BLaER1 (cell line): ENCODE measurements at regions not wholly inside any gene's neighbourhood (a gene's known extent, or its start where the extent isn't known, plus 50 kb on each side); places are given as distances from the start of the nearest gene placed in this dataset.
A peak's percentile ranks its signal among the peaks of the same experiment; 100 is the strongest.

Source experiments
- H3K27ac ChIP-seq: shearing (Covaris generic); formaldehyde crosslinking; 2 replicates; pipeline ENCODE4 v1.8.1; 2022
- H3K27me3 ChIP-seq: shearing (Covaris generic); formaldehyde crosslinking; 2 replicates; pipeline ENCODE4 v1.8.1; 2022
- H3K36me3 ChIP-seq: shearing (Covaris generic); formaldehyde crosslinking; 2 replicates; pipeline ENCODE4 v1.8.1; 2022
- H3K4me1 ChIP-seq: shearing (Covaris generic); formaldehyde crosslinking; 2 replicates; pipeline ENCODE4 v1.8.1; 2022
- H3K4me2 ChIP-seq: shearing (Covaris generic); formaldehyde crosslinking; 2 replicates; pipeline ENCODE4 v1.8.1; 2022
- H3K4me3 ChIP-seq: shearing (Covaris generic); formaldehyde crosslinking; 2 replicates; pipeline ENCODE4 v1.8.1; 2022
- H3K9ac ChIP-seq: shearing (Covaris generic); formaldehyde crosslinking; 2 replicates; pipeline ENCODE4 v1.8.1; 2022
- H3K9me3 ChIP-seq: shearing (Covaris generic); formaldehyde crosslinking; 2 replicates; pipeline ENCODE4 v1.8.1; 2022
- H4K20me1 ChIP-seq: shearing (Covaris generic); formaldehyde crosslinking; 2 replicates; pipeline ENCODE4 v1.8.1; 2022
- Cebpa-rat ChIP-seq: shearing (Covaris generic); IDR thresholded peaks from 2 replicates; pipeline ENCODE4 v1.8.1; 2022

DNA sequence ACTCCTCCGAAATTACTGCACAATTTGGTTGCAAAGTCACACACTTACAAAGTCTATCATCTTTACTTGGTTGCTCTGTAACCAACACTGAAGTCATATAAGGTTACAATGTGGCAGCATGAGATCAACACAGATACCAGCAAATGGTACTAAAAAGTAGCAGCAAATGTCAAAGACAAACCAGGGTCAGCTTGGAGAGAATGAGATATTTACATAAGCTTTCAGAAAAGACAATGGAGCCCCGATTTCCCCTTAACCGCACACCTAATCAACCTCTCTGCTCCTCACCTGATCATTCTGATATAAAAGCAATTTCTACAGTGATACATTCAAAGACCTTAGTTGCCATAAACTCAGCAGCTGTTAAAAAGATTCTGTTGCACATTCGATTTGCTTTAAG, 76.4 kb upstream of the FOXN3 start:
- Histone ChIP-seq H3K27me3 (no peaks in the 10 kb centered on the region), H3K4me1 (peaks cover 38% of the 10 kb centered on the region), H3K4me2 (peak overlapping the region; percentile 67), H3K4me3 (no peak overlapping the region), H3K27ac (no peak overlapping the region), H3K36me3 (no peaks in the 10 kb centered on the region), H4K20me1 (peaks cover 35% of the 10 kb centered on the region), H3K9ac (no peak overlapping the region), H3K9me3 (0 out of 2 replicates have a peak, but pooled peaks cover 8% of the 10 kb centered on the region)
- no peak for TF ChIP-seq Cebpa-rat

DNA sequence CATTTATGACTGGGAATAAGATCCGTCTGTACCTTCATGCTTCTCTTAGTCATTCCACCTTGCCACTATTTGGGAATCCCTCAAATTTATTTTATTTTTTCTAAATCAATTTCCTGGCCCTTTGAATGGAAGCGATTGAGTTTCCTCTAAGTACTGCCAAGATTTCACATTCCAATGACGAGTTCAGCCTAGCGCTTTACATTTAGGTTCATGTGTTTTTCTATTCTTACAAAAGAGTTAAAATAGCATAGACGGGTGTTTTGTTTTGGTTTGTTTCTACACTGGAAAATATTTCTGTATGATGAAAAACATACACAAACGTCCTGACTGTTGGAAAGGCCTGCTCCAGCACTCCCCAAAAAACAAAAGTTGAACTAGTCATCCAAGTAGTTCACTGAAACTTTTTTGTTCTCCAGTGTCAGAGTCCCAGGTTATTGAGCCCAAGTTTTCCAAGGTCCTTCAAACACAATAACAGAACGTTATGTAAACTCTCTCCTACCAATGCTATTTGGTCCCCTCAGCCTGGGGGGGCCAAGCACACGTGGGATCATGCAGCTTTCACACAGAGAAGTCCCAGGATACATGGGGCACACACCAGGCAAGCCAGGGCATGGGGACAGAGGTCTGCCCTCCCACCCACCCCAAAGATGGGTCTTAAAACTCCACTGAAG, 74.8 kb upstream of the FOXN3 start:
- no peak overlapping the region for H3K27ac ChIP-seq
- no peak for TF ChIP-seq Cebpa-rat
- no peaks in the 10 kb centered on the region for H3K27me3 ChIP-seq
- H3K9ac ChIP-seq, result no peak overlapping the region
- H3K4me1 ChIP-seq, result peaks cover 38% of the 10 kb centered on the region
- no peak overlapping the region for H3K4me3 ChIP-seq
- no peaks in the 10 kb centered on the region for H3K36me3 ChIP-seq
- H4K20me1 ChIP-seq, result peaks cover 35% of the 10 kb centered on the region
- H3K4me2 ChIP-seq, result no peak overlapping the region
- H3K9me3 ChIP-seq, result no peaks in the 10 kb centered on the region

DNA sequence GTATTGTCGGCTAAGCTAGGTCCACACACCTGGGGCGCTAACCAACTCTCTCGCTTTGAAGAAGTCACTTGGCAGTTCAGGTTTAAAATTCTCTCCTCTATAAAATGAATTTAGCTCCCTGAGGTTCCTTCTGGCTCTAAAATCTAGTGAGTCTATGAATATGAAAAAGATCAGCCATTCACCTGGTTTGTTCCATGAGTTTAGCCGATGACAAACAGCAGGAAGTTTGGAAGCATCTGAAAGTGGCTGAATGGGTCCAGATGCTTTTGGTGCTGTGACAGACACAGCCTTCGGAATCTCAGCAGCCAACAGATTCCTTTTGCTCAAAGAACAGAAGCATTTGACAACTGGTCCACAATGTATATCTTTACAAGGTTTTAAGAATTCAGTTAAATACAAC, 73.4 kb upstream of the FOXN3 start:
- no peak overlapping the region for H3K4me2 ChIP-seq
- H3K27ac ChIP-seq, result no peak overlapping the region
- peaks cover 30% of the 10 kb centered on the region for H4K20me1 ChIP-seq
- no peak overlapping the region for H3K9ac ChIP-seq
- H3K4me3 ChIP-seq, result no peak overlapping the region
- no peaks in the 10 kb centered on the region for H3K9me3 ChIP-seq
- no peaks in the 10 kb centered on the region for H3K27me3 ChIP-seq
- no peak for TF ChIP-seq Cebpa-rat
- peaks cover 29% of the 10 kb centered on the region for H3K4me1 ChIP-seq
- peaks cover 11% of the 10 kb centered on the region for H3K36me3 ChIP-seq

- Histone ChIP-seq H3K9ac (no peak overlapping the region), H3K4me3 (no peak overlapping the region), H3K27ac (no peak overlapping the region), H4K20me1 (peaks cover 25% of the 10 kb centered on the region), H3K4me1 (peaks cover 24% of the 10 kb centered on the region), H3K27me3 (no peaks in the 10 kb centered on the region), H3K36me3 (peaks cover 17% of the 10 kb centered on the region), H3K9me3 (no peaks in the 10 kb centered on the region), H3K4me2 (no peak overlapping the region)
- TF ChIP-seq Cebpa-rat, result no peak
These were observed 72.9 kb upstream of the FOXN3 start for GRCh38 chr14:89489761-89490437.

DNA sequence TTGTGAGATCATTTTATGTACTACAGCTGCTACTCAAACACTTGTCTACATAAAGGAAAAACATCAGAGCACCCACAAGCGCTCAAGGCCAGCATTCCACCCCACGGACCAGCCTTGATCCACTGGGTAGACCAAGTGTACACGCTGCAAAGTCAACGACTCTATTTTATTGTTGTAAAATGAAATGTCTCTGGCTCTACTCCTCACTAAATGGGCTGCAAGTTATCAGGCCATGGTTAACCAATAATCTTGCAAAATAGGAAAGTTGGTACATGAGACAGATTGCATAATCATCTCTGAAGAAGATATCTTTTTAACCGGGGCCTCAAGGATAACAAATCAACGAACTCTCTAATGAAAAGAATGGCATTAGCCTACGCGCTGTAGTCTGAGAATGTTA, 69.9 kb upstream of the FOXN3 start:
- peaks cover 6% of the 10 kb centered on the region; the same call in 1 of the 2 replicates for H4K20me1 ChIP-seq
- peaks cover 5% of the 10 kb centered on the region; the same call in 1 of the 2 replicates for H3K9me3 ChIP-seq
- H3K36me3 ChIP-seq, result peaks cover 36% of the 10 kb centered on the region
- no peak overlapping the region for H3K4me3 ChIP-seq
- H3K4me2 ChIP-seq, result no peak overlapping the region
- no peaks in the 10 kb centered on the region for H3K27me3 ChIP-seq
- H3K27ac ChIP-seq, result no peak overlapping the region
- H3K4me1 ChIP-seq, result no peaks in the 10 kb centered on the region
- no peak overlapping the region for H3K9ac ChIP-seq
- no peak for TF ChIP-seq Cebpa-rat

- Histone ChIP-seq H3K4me1 (no peaks in the 10 kb centered on the region), H3K27ac (no peak overlapping the region), H3K4me3 (no peak overlapping the region), H3K27me3 (no peaks in the 10 kb centered on the region), H3K9me3 (peaks cover 5% of the 10 kb centered on the region; the same call in 1 of the 2 replicates), H3K9ac (no peak overlapping the region), H4K20me1 (peaks cover 6% of the 10 kb centered on the region; the same call in 1 of the 2 replicates), H3K4me2 (no peak overlapping the region), H3K36me3 (peaks cover 38% of the 10 kb centered on the region)
- TF ChIP-seq Cebpa-rat, result no peak
These were observed 69.5 kb upstream of the FOXN3 start for GRCh38 chr14:89486505-89486904.

DNA sequence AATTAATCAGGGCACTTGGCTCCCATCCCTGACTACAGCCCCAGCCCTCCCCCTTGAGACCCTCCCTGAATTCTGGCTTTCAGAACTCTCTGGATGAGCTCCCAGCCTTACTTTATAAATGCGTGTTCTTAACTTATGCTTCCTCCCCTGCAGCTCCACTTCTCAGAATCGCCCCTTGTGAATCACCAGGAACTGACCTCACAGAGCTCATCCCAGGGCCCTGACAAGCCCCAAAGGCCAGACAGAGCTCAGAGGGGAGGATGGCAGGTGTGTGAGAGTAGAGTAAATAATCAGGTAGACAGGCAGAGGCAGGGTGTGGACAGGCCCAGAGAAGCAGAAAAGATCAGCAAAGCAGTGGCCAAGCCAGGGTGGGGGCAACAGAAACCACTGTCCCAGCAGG, 68.2 kb upstream of the FOXN3 start:
- Histone ChIP-seq H4K20me1 (peaks cover 6% of the 10 kb centered on the region; the same call in 1 of the 2 replicates), H3K27me3 (no peaks in the 10 kb centered on the region), H3K4me2 (no peak overlapping the region), H3K9me3 (peaks cover 5% of the 10 kb centered on the region; the same call in 1 of the 2 replicates), H3K36me3 (peaks cover 45% of the 10 kb centered on the region), H3K27ac (no peak overlapping the region), H3K4me3 (no peak overlapping the region), H3K9ac (no peak overlapping the region), H3K4me1 (no peaks in the 10 kb centered on the region)
- TF ChIP-seq Cebpa-rat, result no peak

GRCh38 chr14:89484051-89484844, 67.2 kb upstream of the FOXN3 start:
- Histone ChIP-seq H3K36me3 (peaks cover 55% of the 10 kb centered on the region), H3K27me3 (no peaks in the 10 kb centered on the region), H3K9me3 (peaks cover 5% of the 10 kb centered on the region; the same call in 1 of the 2 replicates), H3K9ac (no peak overlapping the region), H3K27ac (no peak overlapping the region), H3K4me1 (no peaks in the 10 kb centered on the region), H3K4me3 (no peak overlapping the region), H4K20me1 (no peaks in the 10 kb centered on the region), H3K4me2 (no peak overlapping the region)
- TF ChIP-seq Cebpa-rat, result no peak

DNA sequence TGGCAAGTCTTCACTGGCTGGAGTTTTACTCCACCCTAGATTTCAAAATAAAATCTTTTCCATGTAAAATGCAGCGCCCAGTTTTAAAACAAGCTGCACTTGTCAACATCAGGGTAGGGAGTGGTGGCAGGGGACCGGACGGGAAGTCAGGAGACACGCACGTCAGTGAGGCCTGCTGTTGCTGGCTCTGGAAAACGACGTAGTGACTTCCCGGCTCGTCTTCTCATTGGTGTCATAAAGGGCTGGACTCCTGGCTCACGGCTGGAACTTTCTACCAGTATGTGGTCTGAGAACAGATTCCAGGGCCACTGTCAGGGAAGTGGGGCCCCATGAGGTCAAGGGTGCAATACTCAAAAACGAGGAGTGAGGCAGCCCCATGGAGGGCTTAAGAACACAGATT, 64.2 kb upstream of the FOXN3 start:
- H3K4me2 ChIP-seq, result no peak overlapping the region
- H3K9ac ChIP-seq, result no peak overlapping the region
- H4K20me1 ChIP-seq, result no peaks in the 10 kb centered on the region
- no peak for TF ChIP-seq Cebpa-rat
- no peak overlapping the region for H3K4me3 ChIP-seq
- H3K27me3 ChIP-seq, result no peaks in the 10 kb centered on the region
- H3K4me1 ChIP-seq, result no peaks in the 10 kb centered on the region
- peaks cover 65% of the 10 kb centered on the region for H3K36me3 ChIP-seq
- H3K27ac ChIP-seq, result no peak overlapping the region
- peaks cover 13% of the 10 kb centered on the region for H3K9me3 ChIP-seq

GRCh38 chr14:89480278-89480677, 63.2 kb upstream of the FOXN3 start:
- Histone ChIP-seq H3K4me2 (no peak overlapping the region), H3K27ac (no peak overlapping the region), H3K4me1 (no peaks in the 10 kb centered on the region), H3K36me3 (peaks cover 59% of the 10 kb centered on the region), H3K9me3 (peaks cover 13% of the 10 kb centered on the region), H3K27me3 (no peaks in the 10 kb centered on the region), H3K4me3 (no peak overlapping the region), H3K9ac (no peak overlapping the region), H4K20me1 (no peaks in the 10 kb centered on the region)
- TF ChIP-seq Cebpa-rat, result no peak
